Inflammatory macrophage treated with lipopolysaccharide for 1 hour (primary cell): ENCODE measurements at regions not wholly inside any gene's neighbourhood (a gene's known extent, or its start where the extent isn't known, plus 50 kb on each side); places are given as distances from the start of the nearest gene placed in this dataset.

ENCODE experiments used
- DNase-seq, 2 donors: peaks; one replicate each; pipeline ENCODE4 v3.0.0-alpha.2; 2020 to 2022

- DNase-seq: no peak
Measured at GRCh38 chr4:100721077-100721476, 203.3 kb upstream of the EMCN start.

GRCh38 chr4:100716416-100716815 is 198.6 kb upstream of the EMCN start:
- DNase-seq: no peak

GRCh38 chr4:100708776-100709175 is 191.0 kb upstream of the EMCN start:
- DNase-seq: no peak

- no peak for DNase-seq
Measured at GRCh38 chr4:100707786-100708185, 190.0 kb upstream of the EMCN start.

GRCh38 chr4:100696531-100696930 is 178.7 kb upstream of the EMCN start:
- no peak for DNase-seq

GRCh38 chr4:100695871-100696270 is 178.0 kb upstream of the EMCN start:
- DNase-seq: no peak

GRCh38 chr4:100695039-100695654 is 177.3 kb upstream of the EMCN start:
- DNase-seq: no peak

GRCh38 chr4:100694467-100694866 is 176.6 kb upstream of the EMCN start:
- no peak for DNase-seq

- no peak for DNase-seq
Measured at GRCh38 chr4:100690812-100691211, 173.0 kb upstream of the EMCN start.

GRCh38 chr4:100688368-100688767 is 170.5 kb upstream of the EMCN start:
- no peak for DNase-seq

GRCh38 chr4:100682477-100683218 is 164.8 kb upstream of the EMCN start:
- DNase-seq: no peak

GRCh38 chr4:100681289-100681688 is 163.5 kb upstream of the EMCN start:
- DNase-seq: no peak

- no peak for DNase-seq
Measured at GRCh38 chr4:100679926-100680325, 162.1 kb upstream of the EMCN start.

- no peak for DNase-seq
Measured at GRCh38 chr4:100674976-100675375, 157.2 kb upstream of the EMCN start.

- DNase-seq: no peak
Measured at GRCh38 chr4:100657187-100657586, 139.4 kb upstream of the EMCN start.

- peak; percentile 56 to 67 for DNase-seq
Measured at GRCh38 chr4:100651499-100652175, 133.8 kb upstream of the EMCN start.

GRCh38 chr4:100649417-100649816 is 131.6 kb upstream of the EMCN start:
- DNase-seq: no peak

- no peak for DNase-seq
Measured at GRCh38 chr4:100644150-100644549, 126.3 kb upstream of the EMCN start.

GRCh38 chr4:100641336-100641735 is 123.5 kb upstream of the EMCN start:
- no peak for DNase-seq

GRCh38 chr4:100635899-100636298 is 118.1 kb upstream of the EMCN start:
- DNase-seq: no peak

- no peak for DNase-seq
Measured at GRCh38 chr4:100633269-100633668, 115.4 kb upstream of the EMCN start.

- DNase-seq: no peak
Measured at GRCh38 chr4:100632163-100632562, 114.3 kb upstream of the EMCN start.

- no peak for DNase-seq
Measured at GRCh38 chr4:100631281-100631968, 113.6 kb upstream of the EMCN start.

GRCh38 chr4:100630341-100630740 is 112.5 kb upstream of the EMCN start:
- DNase-seq: no peak
